KBM-7 (cell line): ENCODE measurements at regions not wholly inside any gene's neighbourhood (a gene's known extent, or its start where the extent isn't known, plus 50 kb on each side); places are given as distances from the start of the nearest gene placed in this dataset.
A peak's percentile ranks its signal among the peaks of the same experiment; 100 is the strongest.

Experiments used
- DNase-seq: peaks from one replicate; pipeline ENCODE4 v3.0.0-alpha.2; 2015
- in situ Hi-C: fragments of 300-500 bp; cut with MboI; formaldehyde crosslinking; loops from 2 replicates; pipeline ENCODE4 v1.14.3; 2020; ENCODE audit warnings: low sequenced_read_pairs, low pct_unique_long_range_greater_than_20kb, mixed read lengths

DNA sequence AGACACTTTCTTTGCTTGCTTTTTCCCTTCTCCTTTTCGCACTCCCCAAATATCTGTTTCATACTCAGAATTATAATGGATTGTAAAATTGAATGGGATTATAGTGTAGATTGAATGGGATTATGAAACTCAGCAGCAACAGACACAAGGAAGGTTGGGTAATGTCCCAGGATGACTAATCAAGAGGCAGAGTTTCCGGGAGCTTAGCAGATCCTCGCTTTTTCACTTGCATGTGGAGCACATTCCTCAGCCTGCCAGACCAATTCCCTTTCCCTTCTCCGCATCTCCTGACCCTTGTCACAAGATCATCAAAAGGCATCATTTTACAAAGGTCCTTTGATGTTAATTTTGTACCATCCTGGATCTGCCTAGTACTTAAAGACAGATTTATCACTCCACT is 55.1 kb upstream of the SLC1A1 start:
- no peak for DNase-seq
- in situ Hi-C loops = no loop called here

DNA sequence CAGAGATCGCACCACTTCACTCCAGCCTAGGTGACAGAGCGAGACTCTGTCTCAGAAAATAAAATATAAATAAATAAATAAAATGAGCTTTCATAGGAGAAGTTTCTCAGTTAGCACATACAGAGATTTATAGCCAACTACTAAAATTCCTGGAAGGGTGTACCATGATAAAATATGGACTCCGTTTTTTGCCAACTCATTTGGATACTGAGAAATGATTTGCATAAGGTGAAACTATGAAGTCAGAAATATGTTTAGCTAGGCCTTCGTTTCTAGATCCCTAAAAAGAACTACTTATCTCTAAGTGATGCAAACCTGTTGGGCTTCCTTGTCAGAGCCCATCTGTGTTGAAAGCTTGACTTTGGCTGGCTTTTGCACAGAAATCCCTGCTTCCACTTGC is 56.9 kb upstream of the SLC1A1 start:
- no peak for DNase-seq
- in situ Hi-C loops = no loop called here

DNA sequence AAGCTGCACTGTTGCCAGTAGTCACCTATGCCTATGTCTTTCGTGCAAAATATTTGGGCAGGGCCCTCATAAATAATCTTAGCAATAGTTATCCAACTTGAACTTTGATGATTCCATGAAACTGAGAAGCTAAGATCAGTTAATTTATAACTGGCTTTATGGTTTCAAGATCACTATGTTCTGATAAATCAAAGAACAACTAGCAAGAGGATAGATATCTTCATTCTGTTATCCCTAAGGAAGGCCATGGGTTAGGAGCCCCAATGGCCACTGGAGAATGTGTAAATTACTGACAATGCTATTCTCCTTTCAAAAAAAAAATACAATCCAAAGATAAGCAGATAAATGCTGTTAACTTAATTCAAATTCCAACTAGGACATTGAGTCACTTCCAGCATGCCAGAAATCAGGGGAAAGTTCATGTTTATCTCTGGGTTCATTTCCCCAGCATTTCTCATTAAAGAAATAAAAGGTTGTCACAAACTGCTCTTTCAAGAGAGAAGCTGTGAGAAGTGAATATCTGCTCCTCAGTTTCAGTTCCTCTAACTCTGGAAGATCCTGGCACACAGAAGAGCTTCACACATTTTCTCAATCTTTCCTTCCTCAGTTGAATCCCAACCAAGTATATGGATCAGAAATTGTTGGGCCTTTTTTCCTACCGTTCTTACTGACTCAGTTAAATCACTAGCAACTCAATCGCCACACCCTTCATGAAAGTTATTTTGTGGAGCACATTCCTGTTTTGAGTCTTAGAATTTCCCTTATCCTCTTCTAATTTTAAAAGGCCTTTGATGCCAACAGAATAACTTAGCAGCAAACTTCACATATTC is 59.6 kb upstream of the SLC1A1 start:
- in situ Hi-C loops = no loop called here
- DNase-seq = no peak

DNA sequence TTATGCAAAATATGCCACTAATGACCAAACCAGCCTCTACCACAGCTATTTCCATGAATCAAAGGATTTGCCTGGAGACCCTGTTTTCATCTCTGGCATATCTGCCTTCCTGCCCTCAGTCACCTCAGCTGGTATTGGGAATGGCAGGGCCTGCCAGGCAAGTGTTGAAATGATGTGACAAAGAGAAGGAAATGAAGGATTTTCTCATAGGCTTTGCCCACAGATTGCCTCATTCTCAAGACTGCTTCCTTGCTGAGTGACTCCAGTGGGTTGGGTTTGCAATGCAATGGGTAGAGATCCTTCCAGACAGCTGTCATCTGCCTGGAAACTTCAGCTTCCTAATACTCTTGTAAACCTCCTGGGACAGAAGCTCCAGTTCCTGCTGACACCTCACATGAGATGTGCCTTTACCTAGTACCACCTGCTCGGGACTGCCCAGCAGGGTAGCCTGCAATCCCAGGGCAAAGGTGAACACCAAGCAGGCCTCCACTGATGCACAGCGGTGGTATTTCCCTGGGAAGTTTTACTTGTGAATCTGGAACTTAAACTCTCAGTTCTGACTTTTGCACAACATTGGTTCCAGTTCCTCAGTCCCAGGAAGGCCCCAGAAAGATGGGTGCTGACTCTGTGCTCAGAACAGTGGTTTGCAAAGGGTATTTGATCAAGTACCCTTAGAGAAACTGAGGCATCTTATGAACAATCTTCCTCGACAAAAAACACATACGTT is 64.8 kb upstream of the SLC1A1 start:
- in situ Hi-C loops = no loop called here
- no peak for DNase-seq

DNA sequence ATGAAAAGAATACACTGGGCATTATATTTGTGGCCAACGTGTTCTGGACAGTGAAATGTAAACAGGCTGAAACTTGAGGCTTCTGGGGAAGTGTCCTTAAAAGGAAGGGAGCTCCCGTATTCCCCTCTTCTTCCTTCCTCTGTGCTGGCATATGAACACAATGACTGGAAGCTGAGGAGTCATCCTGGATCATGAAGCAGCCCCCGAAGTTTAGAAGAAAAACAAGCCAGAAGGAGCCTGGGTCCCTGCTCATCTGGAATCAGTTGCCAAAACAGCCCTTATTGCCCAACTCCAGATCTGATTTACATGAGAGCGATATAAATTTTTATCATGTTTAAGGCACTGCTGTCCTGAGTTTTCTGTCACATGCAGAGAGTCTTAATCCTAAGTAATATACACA is 65.4 kb upstream of the SLC1A1 start:
- DNase-seq = no peak
- in situ Hi-C loops = no loop called here

DNA sequence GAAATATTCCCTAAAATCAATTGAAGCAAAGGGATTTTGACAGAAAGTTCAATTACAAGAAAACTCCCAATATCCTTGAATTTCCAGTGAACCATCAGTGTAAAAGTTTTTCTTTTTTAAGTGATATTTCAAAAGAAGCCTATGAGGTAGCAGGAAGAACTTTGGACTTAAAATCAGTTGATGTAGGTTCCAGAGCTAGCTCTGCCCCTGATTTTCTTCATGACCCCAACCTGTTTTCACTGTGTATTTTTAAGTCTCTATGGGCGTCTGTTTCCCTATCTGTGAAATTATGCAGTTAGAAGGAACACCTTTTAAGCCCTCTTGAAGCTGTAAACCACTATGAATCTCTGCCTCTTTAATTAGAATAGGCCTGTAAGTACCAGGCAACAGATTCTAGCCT is 66.2 kb upstream of the SLC1A1 start:
- DNase-seq = no peak
- in situ Hi-C loops = no loop called here

DNA sequence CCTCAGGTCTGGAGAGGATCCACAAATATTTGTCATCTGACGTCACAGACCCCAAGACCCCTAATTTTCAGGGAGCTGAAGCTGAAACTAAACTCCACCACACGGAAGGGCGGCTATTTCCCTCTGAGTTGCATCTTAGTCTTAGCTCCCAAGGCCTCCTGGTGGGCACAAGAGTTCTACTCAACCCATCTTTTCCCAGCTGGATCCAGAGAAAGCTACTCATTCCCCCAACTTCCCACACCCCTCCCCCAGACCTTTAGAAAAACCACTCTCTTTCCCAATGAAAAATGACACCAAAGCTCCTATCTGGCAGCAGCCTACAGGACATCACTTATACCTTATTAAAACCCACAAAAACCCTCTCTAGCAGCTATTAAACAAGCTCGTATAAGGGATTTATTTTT is 67.1 kb upstream of the SLC1A1 start:
- in situ Hi-C loops = no loop called here

DNA sequence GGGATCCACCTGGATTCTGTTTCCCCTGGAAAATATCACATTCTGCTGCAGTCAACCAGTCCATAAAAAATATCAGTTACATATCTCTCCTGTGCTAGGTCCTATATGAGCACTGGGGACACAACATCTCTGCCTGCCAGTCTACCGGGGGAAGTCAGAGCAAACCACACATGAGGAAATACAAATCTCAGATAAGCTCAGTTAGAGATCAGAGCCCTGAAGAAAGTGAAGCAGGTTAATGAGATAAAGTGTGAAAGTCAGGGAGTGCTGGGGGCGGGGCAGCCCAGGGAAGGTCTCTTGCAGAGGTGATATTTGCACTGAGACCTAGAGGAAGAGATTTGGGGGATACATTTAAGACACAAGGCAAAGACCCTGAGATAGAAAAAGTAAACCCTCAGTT is 67.8 kb upstream of the SLC1A1 start:
- in situ Hi-C loops = no loop called here
- DNase-seq = no peak

More for the DNA sequence above, 67.1 kb upstream of the SLC1A1 start:
- no peak for DNase-seq

DNA sequence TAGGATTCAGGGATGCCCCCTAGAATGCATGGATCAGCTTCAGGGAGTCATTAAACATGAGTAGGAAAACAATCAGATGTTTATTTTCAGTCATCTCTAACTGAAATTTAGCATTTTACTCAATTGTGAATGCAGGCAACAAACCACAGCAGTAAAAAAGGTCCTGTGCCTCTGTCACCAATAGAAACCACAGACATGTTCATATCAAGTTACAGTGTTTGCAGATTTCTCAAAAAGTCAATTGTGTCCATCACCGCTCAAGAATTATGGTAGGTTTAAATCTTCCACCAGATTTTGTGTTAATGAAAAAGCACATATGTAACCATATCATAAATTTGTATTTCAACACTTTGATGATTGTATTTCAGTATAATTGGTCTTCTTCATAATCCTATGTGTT is 68.4 kb upstream of the SLC1A1 start:
- in situ Hi-C loops = no loop called here
- DNase-seq = no peak

DNA sequence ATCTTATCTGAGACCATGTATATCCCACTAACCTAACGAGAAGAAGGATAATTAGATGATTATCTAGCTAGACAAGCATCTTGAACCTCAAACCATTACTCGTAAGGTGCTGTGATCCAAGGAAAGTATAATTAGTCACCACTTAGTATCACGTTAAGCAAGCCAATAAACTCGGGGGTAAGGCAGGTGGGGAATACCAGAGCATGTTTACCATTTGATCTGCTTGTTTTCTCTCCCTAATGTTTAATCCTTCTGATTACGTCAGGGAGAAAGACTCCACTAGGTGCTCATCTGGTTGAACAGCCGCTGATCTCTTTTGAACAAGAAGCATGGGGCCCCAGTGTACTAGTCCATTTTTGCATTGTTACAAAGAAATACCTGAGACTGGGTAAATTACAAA is 69.9 kb upstream of the SLC1A1 start:
- DNase-seq = no peak
- in situ Hi-C loops = no loop called here

DNA sequence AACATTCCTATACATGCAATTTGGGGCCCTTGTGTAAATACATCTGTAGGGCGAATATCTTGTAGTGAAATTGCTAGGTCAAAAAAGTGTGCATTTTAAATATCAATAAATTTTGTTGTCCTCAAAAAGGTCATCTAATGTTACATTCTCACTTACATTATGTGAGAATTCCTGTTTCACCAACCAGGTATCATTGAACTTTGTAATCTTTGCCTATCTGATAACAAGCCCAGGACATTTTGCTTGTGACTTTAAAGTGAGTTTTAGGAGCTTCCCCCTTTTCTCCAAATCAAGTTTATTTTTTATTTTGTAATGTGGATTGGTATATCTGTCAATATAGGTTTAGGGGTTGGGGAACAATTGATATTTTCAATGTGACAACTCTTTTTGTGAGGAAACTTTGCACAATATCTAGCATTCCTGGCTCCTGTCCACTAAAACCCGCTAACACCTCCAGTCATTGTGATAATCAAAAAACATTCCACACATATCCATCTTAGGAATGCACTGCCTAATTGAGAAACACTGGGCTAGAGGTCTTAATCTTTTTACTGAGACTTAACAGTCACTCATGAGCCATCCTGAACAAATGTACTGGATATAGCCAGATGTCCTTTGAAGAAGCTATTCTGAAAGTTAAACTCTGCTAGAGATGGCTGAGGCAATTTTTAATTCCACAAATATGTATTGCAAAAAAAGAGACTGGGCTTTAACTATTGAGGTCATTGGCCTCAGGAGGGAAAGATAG is 72.5 kb upstream of the SLC1A1 start:
- in situ Hi-C loops = no loop called here
- no peak for DNase-seq

DNA sequence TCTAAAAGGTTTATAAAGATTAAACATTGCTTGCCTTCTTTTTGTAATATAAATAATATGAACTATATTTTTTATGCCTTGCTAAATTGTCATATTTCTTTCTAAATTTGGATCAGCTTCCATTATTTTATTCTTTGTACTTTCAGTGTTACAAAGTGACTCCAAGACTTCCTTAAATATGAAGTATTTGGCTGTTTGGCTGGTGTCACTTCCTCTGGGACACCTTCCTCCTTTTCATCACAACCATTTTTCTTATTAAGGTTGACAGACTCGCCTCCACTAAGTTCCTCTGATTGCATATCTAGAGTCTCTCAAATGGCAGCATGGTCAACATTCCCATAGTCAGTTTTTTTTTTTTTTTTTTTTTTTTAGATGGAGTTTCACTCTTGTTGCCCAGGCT is 73.8 kb upstream of the SLC1A1 start:
- in situ Hi-C loops = no loop called here
- DNase-seq = peak; percentile 2

DNA sequence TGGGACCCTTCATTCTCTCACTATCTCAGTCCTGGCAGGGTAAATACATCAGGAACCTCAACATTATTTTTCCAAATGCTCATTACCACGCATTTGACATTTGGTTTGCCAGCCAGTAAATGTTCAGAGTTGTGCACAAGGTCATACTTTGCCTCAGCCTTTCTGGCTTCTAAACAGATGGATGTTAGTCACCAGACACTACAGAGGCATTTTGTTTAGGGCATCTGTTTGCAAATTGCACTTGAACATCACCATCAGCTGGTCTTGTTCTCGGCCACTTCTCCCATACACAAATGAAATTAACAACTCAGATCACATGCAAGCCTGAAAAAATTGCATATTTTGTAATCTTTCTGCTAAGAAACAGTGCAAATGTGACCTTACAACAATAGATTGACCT is 75.0 kb upstream of the SLC1A1 start:
- DNase-seq = no peak
- in situ Hi-C loops = no loop called here

DNA sequence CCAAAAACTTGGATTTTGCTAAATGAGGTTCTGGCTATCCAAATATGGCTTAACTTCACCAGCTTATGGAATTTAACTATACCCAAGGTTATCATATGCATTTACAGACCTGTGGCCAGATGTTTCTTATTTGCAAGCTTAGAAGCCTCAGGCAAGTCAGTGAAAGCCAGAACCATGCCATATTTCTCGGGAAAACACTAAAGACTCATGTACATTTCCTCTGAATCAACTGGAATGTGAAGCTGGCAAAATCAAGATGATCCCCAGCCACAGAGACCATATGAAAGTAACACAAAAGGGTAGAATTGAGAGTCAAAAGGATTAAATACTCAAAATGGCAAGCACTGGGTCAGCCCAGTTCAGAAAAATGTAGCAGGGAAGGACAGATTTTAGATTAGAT is 76.4 kb upstream of the SLC1A1 start:
- in situ Hi-C loops = no loop called here
- DNase-seq = no peak

DNA sequence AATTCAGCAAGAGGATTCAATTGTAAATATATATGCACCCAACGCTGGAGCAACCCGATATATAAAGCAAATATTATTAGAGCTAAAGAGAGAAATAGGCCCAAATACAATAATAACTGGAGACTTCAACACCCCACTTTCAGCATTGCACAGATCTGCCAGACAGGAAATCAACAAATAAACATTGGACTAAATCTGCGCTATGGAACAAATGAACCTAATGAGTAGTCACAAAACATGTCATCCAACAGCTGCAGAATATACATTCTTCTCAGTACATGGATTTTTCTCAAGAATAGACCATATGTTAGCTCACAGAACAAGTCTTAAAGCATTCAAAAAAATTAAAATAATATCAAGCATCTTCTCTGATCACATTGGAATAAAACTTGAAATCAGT is 86.1 kb upstream of the SLC1A1 start:
- in situ Hi-C loops = no loop called here
- DNase-seq = no peak

DNA sequence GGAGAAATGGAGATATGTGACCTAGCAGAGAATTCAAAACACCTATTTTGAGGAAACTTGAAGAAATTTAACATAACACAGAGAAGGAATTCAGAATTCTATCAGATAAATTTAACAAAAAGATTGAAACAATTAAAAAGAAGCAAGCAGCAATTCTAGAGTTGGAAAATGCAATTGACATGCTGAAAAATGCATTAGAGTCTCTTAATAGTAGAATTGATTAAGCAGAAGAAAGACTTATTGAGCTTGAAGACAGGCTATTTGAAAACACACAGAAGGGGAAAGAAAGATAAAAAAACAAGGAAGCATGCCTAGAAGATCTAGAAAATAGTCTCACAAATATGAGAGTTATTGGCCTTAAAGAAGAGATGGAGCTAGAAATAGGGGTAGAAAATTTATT is 87.8 kb upstream of the SLC1A1 start:
- no peak for DNase-seq
- in situ Hi-C loops = no loop called here

DNA sequence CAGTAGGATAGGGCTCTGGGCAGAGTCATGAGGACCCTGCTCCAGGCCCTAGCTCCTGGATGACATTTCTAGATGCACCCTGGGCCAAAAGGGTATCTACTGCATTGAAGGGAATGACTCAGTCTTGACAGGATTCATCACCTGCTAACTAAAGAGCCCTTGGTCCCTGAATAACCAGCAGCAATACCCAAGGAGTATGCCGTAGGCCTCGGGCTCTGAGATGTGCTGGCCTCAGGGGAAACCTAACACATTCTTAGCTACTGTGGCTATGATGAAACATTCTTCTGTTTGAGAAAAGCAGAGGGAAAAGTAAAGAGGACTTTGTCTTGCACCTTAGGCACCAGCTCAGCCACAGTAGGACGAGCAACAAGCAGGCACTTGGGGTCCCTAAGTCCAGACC is 89.5 kb upstream of the SLC1A1 start:
- DNase-seq = no peak
- in situ Hi-C loops = no loop called here

DNA sequence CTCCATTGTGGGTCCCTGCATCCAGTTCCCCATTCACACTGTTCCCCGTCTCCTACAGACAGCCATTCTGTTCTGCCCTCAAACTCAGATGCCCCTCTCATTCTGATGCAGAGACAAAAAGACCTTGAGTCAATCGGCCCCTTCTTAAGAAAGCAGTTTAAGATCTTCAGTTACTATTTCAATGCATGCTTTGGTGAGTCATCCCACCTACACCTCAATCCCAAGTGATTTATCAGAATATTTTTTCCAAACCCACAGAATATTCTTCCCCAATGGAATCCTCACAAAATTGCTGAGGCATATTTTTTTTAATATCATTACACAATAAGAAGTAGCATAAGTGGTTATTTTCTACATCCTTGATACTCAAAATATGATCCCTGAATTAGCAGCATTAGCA is 92.4 kb upstream of the SLC1A1 start:
- in situ Hi-C loops = no loop called here
- no peak for DNase-seq

DNA sequence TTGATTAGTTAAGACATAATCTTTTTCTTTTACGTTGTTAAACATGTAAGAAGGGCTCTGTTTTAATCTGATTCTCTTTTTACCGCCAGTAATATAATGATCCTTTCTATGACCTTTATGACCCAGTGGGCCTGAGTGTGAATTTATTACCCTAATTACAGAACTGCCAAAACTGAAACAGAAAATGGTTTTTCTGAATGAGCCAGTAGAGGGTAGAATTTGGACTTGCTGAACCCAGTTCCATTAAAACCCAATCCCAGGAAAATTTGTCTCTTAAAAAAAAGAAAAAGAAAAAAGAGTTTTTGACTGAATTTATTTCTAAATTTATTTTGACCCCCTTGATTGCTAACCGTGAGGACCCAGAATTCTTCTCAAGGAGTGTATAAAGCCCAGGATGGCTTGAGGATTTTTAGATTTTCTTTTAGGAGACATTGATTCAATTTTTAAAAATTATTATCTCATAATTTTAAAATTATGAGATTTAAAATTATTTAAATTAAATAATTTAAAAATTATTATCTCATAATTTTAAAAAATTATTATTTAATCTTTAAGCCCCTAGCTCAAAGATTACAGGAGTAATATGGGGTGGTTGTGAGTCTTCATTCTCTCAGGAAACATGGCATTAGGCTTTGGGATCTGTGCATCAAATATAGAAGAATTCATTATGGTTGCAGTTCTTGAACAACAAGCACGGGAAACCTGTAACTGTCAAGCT is 94.1 kb upstream of the GLIS3 start:
- no peak for DNase-seq
- in situ Hi-C loops = no loop called here

DNA sequence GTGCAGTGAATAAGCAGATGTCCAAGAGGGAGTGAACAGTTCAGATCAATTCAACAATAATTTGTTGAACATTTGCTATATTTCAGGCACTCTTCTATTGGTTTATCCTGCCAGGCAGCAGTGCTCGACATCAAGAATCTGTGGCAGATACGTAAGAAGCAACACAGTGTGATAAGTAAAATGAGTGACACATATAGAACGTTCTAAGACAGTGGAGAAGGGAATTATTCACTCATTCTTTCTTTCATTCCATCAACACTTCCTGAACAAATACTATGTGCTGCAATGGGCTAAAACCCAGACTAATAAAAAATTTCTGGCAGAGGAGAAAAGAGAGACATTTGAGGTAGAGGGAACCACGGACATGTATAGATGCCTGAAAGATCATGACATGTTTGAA is 89.9 kb upstream of the GLIS3 start:
- in situ Hi-C loops = no loop called here
- DNase-seq = no peak
